ENCODE measurements at regions not wholly inside any gene's neighbourhood (a gene's known extent, or its start where the extent isn't known, plus 50 kb on each side); places are given as distances from the start of the nearest gene placed in this dataset.

GRCh38 chr6:157760137-157760536 lies 62.9 kb upstream of the SNX9 start:
- Histone ChIP-seq H3K9me3 (ENCODE audit: control extremely low read depth in 1 of 3, control insufficient read depth in 2 of 3, insufficient read depth in 1 of 3, low read length in 2 of 3) (no peaks in the 10 kb centered on the region), H2AFZ (ENCODE audit: insufficient read depth, low read depth, low read length, poor library complexity, severe bottlenecking) (no peak overlapping the region), H3K36me3 (replicated peaks in 1 of 2; ENCODE audit: control extremely low read depth in 1 of 2, control insufficient read depth in 1 of 2, extremely low read depth in 1 of 2, insufficient read depth in 2 of 2, low read length in 1 of 2) (no peaks in the 10 kb centered on the region), H3K27me3 (replicated peaks in 1 of 4; ENCODE audit: control extremely low read depth in 1 of 4, control insufficient read depth in 3 of 4, insufficient read depth in 4 of 4, low read length in 3 of 4) (peaks cover 0 to 3% (median 0%) of the 10 kb centered on the region in 4 experiments), H3K4me3 (ENCODE audit: control extremely low read depth in 1 of 5, extremely low read depth in 1 of 5, insufficient read depth in 1 of 5, low read depth in 2 of 5, low read length in 4 of 5) (no peak overlapping the region), H4K20me1 (ENCODE audit: control insufficient read depth, insufficient read depth, low read length, poor library complexity, severe bottlenecking) (no peaks in the 10 kb centered on the region), H3K4me1 (ENCODE audit: control insufficient read depth in 2 of 2, insufficient read depth in 2 of 2, low read length in 2 of 2) (peaks cover 58 to 74% of the 10 kb centered on the region in 2 donors), H3K4me2 (replicated peaks; ENCODE audit: low read depth, low read length, poor library complexity, severe bottlenecking) (peak overlapping the region; percentile 73), H3K9ac (ENCODE audit: low read length) (no peak overlapping the region), H3K27ac (ENCODE audit: low read length in 2 of 2) (no peak overlapping the region), H3K79me2 (ENCODE audit: control insufficient read depth, insufficient read depth, low read length) (peaks cover 15% of the 10 kb centered on the region)
- Mint-ChIP-seq H3K4me3 (peak overlapping the region; percentile 72), H3K9me3 (ENCODE audit: insufficient read depth) (no peaks in the 10 kb centered on the region), H3K4me1 (peaks cover 90% of the 10 kb centered on the region), H3K27me3 (no peaks in the 10 kb centered on the region), H3K27ac (peak overlapping the region; percentile 86)
- TF ChIP-seq CTCF (IDR thresholded peaks at IDR 0.05) (no peak), EZH2 (IDR thresholded peaks at IDR 0.05; ENCODE audit: borderline replicate concordance, insufficient read depth, low read depth, low read length, poor library complexity, severe bottlenecking) (no peak)
- WGBS (ENCODE audit: insufficient coverage) = 100% methylated on average over 4 of the region's 6 CpGs
- POLR2A ChIA-PET = interaction anchor here (0.6 kb wide), 1 partner anchor 307 kb away, joined by 5 read pairs; no protein-coding TSS in a partner anchor
- CTCF ChIA-PET = interaction anchor here (0.7 to 14.7 kb wide), 5 partner anchors 9 to 145 kb away, joined by 3 to 340 read pairs (median 4); no protein-coding TSS in a partner anchor
- DNase-seq (no peak), ATAC-seq (ENCODE audit: low read depth) (no peak)
- intact Hi-C loops (cut with micrococcal nuclease) = loop anchor here (5.0 to 10.0 kb wide), 6 partner anchors 37 to 1355 kb away; partner anchors contain the start of genes SYNJ2 and ZDHHC14

GRCh38 chr6:157760589-157761330 lies 62.3 kb upstream of the SNX9 start:
- Histone ChIP-seq H4K20me1 (ENCODE audit: control insufficient read depth, insufficient read depth, low read length, poor library complexity, severe bottlenecking) (no peaks in the 10 kb centered on the region), H3K4me3 (ENCODE audit: control extremely low read depth in 1 of 5, extremely low read depth in 1 of 5, insufficient read depth in 1 of 5, low read depth in 2 of 5, low read length in 4 of 5) (no peak overlapping the region), H3K27ac (ENCODE audit: low read length in 2 of 2) (no peak overlapping the region), H3K9me3 (ENCODE audit: control extremely low read depth in 1 of 3, control insufficient read depth in 2 of 3, insufficient read depth in 1 of 3, low read length in 2 of 3) (no peaks in the 10 kb centered on the region), H3K79me2 (ENCODE audit: control insufficient read depth, insufficient read depth, low read length) (peaks cover 15% of the 10 kb centered on the region), H3K36me3 (replicated peaks in 1 of 2; ENCODE audit: control extremely low read depth in 1 of 2, control insufficient read depth in 1 of 2, extremely low read depth in 1 of 2, insufficient read depth in 2 of 2, low read length in 1 of 2) (no peaks in the 10 kb centered on the region), H3K4me2 (replicated peaks; ENCODE audit: low read depth, low read length, poor library complexity, severe bottlenecking) (peak overlapping the region; percentile 73), H3K27me3 (replicated peaks in 1 of 4; ENCODE audit: control extremely low read depth in 1 of 4, control insufficient read depth in 3 of 4, insufficient read depth in 4 of 4, low read length in 3 of 4) (peaks cover 0 to under 1% (median 0%) of the 10 kb centered on the region in 4 experiments), H2AFZ (ENCODE audit: insufficient read depth, low read depth, low read length, poor library complexity, severe bottlenecking) (no peak overlapping the region), H3K4me1 (ENCODE audit: control insufficient read depth in 2 of 2, insufficient read depth in 2 of 2, low read length in 2 of 2) (peaks cover 64 to 81% of the 10 kb centered on the region in 2 donors), H3K9ac (ENCODE audit: low read length) (no peak overlapping the region)
- CTCF ChIA-PET = interaction anchor here (1.4 to 14.7 kb wide), 4 partner anchors 11 to 145 kb away, joined by 3 to 340 read pairs (median 4); no protein-coding TSS in a partner anchor
- WGBS (ENCODE audit: insufficient coverage) = no CpG with 5 or more reads among the region's 7 CpGs
- H3K4me1 Mint-ChIP-seq = peaks cover 89% of the 10 kb centered on the region
- H3K27me3 Mint-ChIP-seq = no peaks in the 10 kb centered on the region
- intact Hi-C loops (cut with micrococcal nuclease) = loop anchor here (5.0 to 10.0 kb wide), 6 partner anchors 37 to 1354 kb away; partner anchors contain the start of genes SYNJ2 and ZDHHC14
- ATAC-seq (ENCODE audit: low read depth) (no peak), DNase-seq (no peak)
- H3K4me3 Mint-ChIP-seq = peak overlapping the region; percentile 72
- H3K9me3 Mint-ChIP-seq (ENCODE audit: insufficient read depth) = no peaks in the 10 kb centered on the region
- TF ChIP-seq EZH2 (IDR thresholded peaks at IDR 0.05; ENCODE audit: borderline replicate concordance, insufficient read depth, low read depth, low read length, poor library complexity, severe bottlenecking) (no peak), CTCF (IDR thresholded peaks at IDR 0.05) (no peak)
- POLR2A ChIA-PET = interaction anchor here (0.6 to 1.4 kb wide), 2 partner anchors 11 to 61 kb away, joined by 3 to 4 read pairs; no protein-coding TSS in a partner anchor
- peak overlapping the region; percentile 86 for H3K27ac Mint-ChIP-seq

All from B cell (primary cell).